K562 (cell line): ENCODE measurements at regions not wholly inside any gene's neighbourhood (a gene's known extent, or its start where the extent isn't known, plus 50 kb on each side); places are given as distances from the start of the nearest gene placed in this dataset.

Experiments used
- CAMTA2 ChIP-seq: fragments of 250-450 bp; sonication (Bioruptor Pico); conservative IDR thresholded peaks from 2 replicates; pipeline ENCODE4 v1.5.1; 2022
- CSDE1 ChIP-seq, 2 experiments: fragments of 450-650 bp; IDR thresholded peaks; 2 replicates each; pipeline ENCODE4 v1.6.1; 2016; ENCODE audit warnings: mild to moderate bottlenecking in 1 of 2
- ERF ChIP-seq: fragments of 450-650 bp; formaldehyde crosslinking; IDR thresholded peaks from 2 replicates; pipeline ENCODE4 v1.4.0; 2020; ENCODE audit warnings: mild to moderate bottlenecking, mixed read lengths
- MTA2 ChIP-seq: fragments of 450-650 bp; IDR thresholded peaks from 2 replicates; pipeline ENCODE4 v1.6.1; 2016; ENCODE audit warnings: low read depth
- MYNN ChIP-seq, 2 experiments: sonication (generic); formaldehyde crosslinking in 1 of 2; IDR thresholded peaks; 2 replicates each; pipeline versions ENCODE4 v1.5.0 to v1.6.1; 2016 to 2020; ENCODE audit warnings: antibody characterized with exemption in 1 of 2, missing genetic modification reagents in 1 of 2
- NR2F6 ChIP-seq: fragments of 450-650 bp; formaldehyde crosslinking; IDR thresholded peaks from 2 replicates; pipeline ENCODE4 v1.4.0; 2020; ENCODE audit warnings: mild to moderate bottlenecking
- PML ChIP-seq: IDR thresholded peaks from 2 replicates; pipeline ENCODE4 v1.6.1; 2012; ENCODE audit warnings: low read length, inconsistent platforms
- SFPQ ChIP-seq: fragments of 200-400 bp; formaldehyde crosslinking; IDR thresholded peaks from 2 replicates; pipeline ENCODE4 v1.6.1; 2017; ENCODE audit warnings: mild to moderate bottlenecking, low read depth, low read length, moderate library complexity
- TBL1XR1 ChIP-seq, 2 experiments: IDR thresholded peaks; 2 replicates each; pipeline ENCODE4 v1.6.1; 2012; ENCODE audit warnings: improper control_type of control experiment in 2 of 2, low read length in 2 of 2, mild to moderate bottlenecking in 1 of 2
- TEAD1 ChIP-seq, 2 experiments: fragments of 450-650 bp in 1 of 2; sonication (generic) in 1 of 2; formaldehyde crosslinking; IDR thresholded peaks; 2 replicates each; pipeline versions ENCODE4 v1.4.0 to v1.8.0; 2020 to 2022; ENCODE audit warnings: mild to moderate bottlenecking in 2 of 2, missing genetic modification reagents in 1 of 2
- ZBTB1 ChIP-seq: sonication (generic); formaldehyde crosslinking; IDR thresholded peaks from 2 replicates; pipeline ENCODE4 v1.8.1; 2023; ENCODE audit warnings: missing genetic modification reagents, low read depth, mild to moderate bottlenecking, borderline replicate concordance
- ZNF175 ChIP-seq: fragments of 200-800 bp; sonication (Bioruptor generic); IDR thresholded peaks from 2 replicates; pipeline ENCODE4 v1.6.1; 2016; ENCODE audit warnings: low read depth, mild to moderate bottlenecking, missing genetic modification characterization, missing compliant biosample characterization
- ZNF584 ChIP-seq: fragments of 200-800 bp; sonication (Bioruptor generic); IDR thresholded peaks from 2 replicates; pipeline ENCODE4 v1.6.1; 2016; ENCODE audit warnings: low read depth, mild to moderate bottlenecking, missing genetic modification characterization, missing compliant biosample characterization
- ZNF695 ChIP-seq: fragments of 450-650 bp; formaldehyde crosslinking; IDR thresholded peaks from 2 replicates; pipeline ENCODE4 v1.4.0; 2020; ENCODE audit warnings: mild to moderate bottlenecking, moderate library complexity
- ZNF717 ChIP-seq: fragments of 250-450 bp; sonication (Bioruptor Pico); IDR thresholded peaks from 2 replicates; pipeline ENCODE4 v1.5.0; 2021
- ZNF76 ChIP-seq: fragments of 250-450 bp; sonication (Bioruptor Pico); IDR thresholded peaks from 2 replicates; pipeline ENCODE4 v1.4.0; 2020; ENCODE audit warnings: mild to moderate bottlenecking, moderate library complexity, borderline replicate concordance
- ZNF764 ChIP-seq: fragments of 250-450 bp; sonication (Bioruptor Pico); IDR thresholded peaks from 2 replicates; pipeline ENCODE4 v1.4.0; 2020; ENCODE audit warnings: low read depth, mild to moderate bottlenecking, moderate library complexity
- ZZZ3 ChIP-seq: fragments of 450-650 bp; IDR thresholded peaks from 2 replicates; pipeline ENCODE4 v1.6.1; 2016; ENCODE audit warnings: antibody characterized with exemption, mild to moderate bottlenecking, moderate library complexity
- TF ChIP-seq, protein P1 (sequence below): fragments of 200-800 bp; sonication (Bioruptor generic); IDR thresholded peaks from 2 replicates; pipeline ENCODE4 v1.6.1; 2017; ENCODE audit warnings: missing genetic modification characterization, missing compliant biosample characterization
- TF ChIP-seq, protein P2 (sequence below): fragments of 250-450 bp; sonication (Bioruptor Pico); IDR thresholded peaks from 2 replicates; pipeline ENCODE4 v1.5.0; 2021
- TF ChIP-seq, protein P3 (sequence below): sonication (generic); formaldehyde crosslinking; IDR thresholded peaks from 2 replicates; pipeline ENCODE4 v1.8.0; 2022; ENCODE audit warnings: mild to moderate bottlenecking, missing genetic modification reagents
- TF ChIP-seq, protein P4 (sequence below), 2 experiments: fragments of 450-650 bp in 1 of 2; sonication (generic) in 1 of 2; formaldehyde crosslinking in 1 of 2; IDR thresholded peaks in 1 of 2; conservative IDR thresholded peaks in 1 of 2; 2 replicates each; pipeline versions ENCODE4 v1.6.1 to v1.8.1; 2016 to 2023; ENCODE audit warnings: mild to moderate bottlenecking in 2 of 2, moderate library complexity in 2 of 2, inconsistent platforms in 1 of 2, missing genetic modification reagents in 1 of 2

GRCh38 chr3:177483182-177483967 is 286.1 kb upstream of the TBL1XR1 start (continued):
- TF ChIP-seq MYNN (IDR thresholded peaks at IDR 0.05) (peak; percentile 55; the same call in 1 of the 2 replicates), MYNN (CRISPR knock-in tag; IDR thresholded peaks at IDR 0.05) (no peak), ZNF76 (CRISPR knock-in tag) (no peak), NR2F6 (CRISPR knock-in tag) (no peak), SFPQ (no peak), CAMTA2 (CRISPR knock-in tag) (no peak), ZZZ3 (no peak), TEAD1 (CRISPR knock-in tag; IDR thresholded peaks at IDR 0.05) (peak in 1 of 2 experiments; percentile 36; a peak in 1 of 4 replicates), ZNF695 (CRISPR knock-in tag) (no peak), PML (peak; percentile 76), ZNF764 (CRISPR knock-in tag) (no peak), ZNF584 (peak; percentile 75; the same call in 1 of the 2 replicates), ZNF175 (CRISPR knock-in tag) (peak; percentile 73; the same call in 1 of the 2 replicates), MTA2 (peak; percentile 88), TBL1XR1 (IDR thresholded peaks at IDR 0.05; ENCODE audit: low read length in 2 of 2) (peak in 1 of 2 experiments; percentile 88; a peak in 2 of 4 replicates), ZNF717 (no peak), ERF (CRISPR knock-in tag) (no peak), ZBTB1 (CRISPR knock-in tag) (no peak), CSDE1 (IDR thresholded peaks at IDR 0.05) (0 out of 4 replicates have a peak, but pooled peaks of 1 of the 2 experiments have one; percentile 27)
- TF ChIP-seq, protein P1, sequence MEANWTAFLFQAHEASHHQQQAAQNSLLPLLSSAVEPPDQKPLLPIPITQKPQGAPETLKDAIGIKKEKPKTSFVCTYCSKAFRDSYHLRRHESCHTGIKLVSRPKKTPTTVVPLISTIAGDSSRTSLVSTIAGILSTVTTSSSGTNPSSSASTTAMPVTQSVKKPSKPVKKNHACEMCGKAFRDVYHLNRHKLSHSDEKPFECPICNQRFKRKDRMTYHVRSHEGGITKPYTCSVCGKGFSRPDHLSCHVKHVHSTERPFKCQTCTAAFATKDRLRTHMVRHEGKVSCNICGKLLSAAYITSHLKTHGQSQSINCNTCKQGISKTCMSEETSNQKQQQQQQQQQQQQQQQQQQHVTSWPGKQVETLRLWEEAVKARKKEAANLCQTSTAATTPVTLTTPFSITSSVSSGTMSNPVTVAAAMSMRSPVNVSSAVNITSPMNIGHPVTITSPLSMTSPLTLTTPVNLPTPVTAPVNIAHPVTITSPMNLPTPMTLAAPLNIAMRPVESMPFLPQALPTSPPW = peak; percentile 44; the same call in 1 of the 2 replicates
- TF ChIP-seq, protein P2, sequence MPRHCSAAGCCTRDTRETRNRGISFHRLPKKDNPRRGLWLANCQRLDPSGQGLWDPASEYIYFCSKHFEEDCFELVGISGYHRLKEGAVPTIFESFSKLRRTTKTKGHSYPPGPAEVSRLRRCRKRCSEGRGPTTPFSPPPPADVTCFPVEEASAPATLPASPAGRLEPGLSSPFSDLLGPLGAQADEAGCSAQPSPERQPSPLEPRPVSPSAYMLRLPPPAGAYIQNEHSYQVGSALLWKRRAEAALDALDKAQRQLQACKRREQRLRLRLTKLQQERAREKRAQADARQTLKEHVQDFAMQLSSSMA (CRISPR knock-in tag) = 0 out of 2 replicates have a peak, but pooled peaks have one; percentile 31
- TF ChIP-seq, protein P3, sequence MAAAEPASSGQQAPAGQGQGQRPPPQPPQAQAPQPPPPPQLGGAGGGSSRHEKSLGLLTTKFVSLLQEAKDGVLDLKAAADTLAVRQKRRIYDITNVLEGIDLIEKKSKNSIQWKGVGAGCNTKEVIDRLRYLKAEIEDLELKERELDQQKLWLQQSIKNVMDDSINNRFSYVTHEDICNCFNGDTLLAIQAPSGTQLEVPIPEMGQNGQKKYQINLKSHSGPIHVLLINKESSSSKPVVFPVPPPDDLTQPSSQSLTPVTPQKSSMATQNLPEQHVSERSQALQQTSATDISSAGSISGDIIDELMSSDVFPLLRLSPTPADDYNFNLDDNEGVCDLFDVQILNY (CRISPR knock-in tag) = no peak
- TF ChIP-seq, protein P4, sequence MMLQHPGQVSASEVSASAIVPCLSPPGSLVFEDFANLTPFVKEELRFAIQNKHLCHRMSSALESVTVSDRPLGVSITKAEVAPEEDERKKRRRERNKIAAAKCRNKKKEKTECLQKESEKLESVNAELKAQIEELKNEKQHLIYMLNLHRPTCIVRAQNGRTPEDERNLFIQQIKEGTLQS (IDR thresholded peaks at IDR 0.05) = peak; percentile 37; the same call in 1 of the 2 replicates
- TF ChIP-seq, protein P4 (CRISPR knock-in tag; conservative IDR thresholded peaks at IDR 0.05) = no peak
